GM19395 (cell line): ENCODE measurements at regions not wholly inside any gene's neighbourhood (a gene's known extent, or its start where the extent isn't known, plus 50 kb on each side); places are given as distances from the start of the nearest gene placed in this dataset.

Source experiments
- ATAC-seq: cut with Tn5 transposase; IDR thresholded peaks from one replicate; pipeline ENCODE4 v1.9.1; 2021; ENCODE audit warnings: mild to moderate bottlenecking, moderate library complexity; ENCODE audit not compliant: unreplicated experiment

DNA sequence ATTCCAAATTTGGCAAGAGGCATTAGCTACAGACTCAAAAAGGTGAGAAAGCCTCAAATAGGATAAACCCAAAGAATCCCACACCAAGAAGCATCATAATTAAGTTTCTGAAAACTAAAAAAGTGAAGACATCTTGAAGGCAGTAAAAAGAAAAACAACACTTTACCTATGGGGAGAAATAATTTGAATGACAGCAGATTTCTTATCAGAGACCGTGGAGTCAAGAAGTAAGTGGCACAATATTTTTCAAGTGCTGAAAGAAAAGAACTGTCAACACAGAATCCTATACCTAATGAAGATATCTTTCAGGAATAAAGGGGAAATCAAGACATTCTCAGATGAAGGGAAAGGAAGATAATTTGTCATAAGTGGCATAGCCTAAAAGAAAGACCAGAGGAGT is 193.3 kb upstream of the CHD6 start:
- no peak for ATAC-seq

DNA sequence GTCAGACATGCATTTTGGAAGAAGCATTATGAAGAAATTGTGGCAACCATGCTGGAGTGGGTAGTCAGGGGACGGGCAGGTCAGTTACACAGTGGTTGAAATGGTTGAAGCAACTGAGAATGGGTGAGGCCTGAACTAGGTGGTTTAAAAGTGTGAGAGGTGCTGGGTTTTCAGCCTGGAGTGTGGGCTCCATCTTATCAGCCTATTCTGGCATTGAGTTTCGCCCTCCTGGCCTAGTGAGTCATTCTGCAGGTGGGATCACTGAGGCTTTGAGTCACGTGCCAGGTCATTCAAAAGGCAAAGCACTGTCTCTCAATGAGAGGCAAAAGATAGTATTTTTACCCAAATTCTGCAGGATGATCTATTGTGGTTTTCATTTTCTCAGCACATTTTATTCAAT is 181.9 kb upstream of the CHD6 start:
- ATAC-seq, result no peak

DNA sequence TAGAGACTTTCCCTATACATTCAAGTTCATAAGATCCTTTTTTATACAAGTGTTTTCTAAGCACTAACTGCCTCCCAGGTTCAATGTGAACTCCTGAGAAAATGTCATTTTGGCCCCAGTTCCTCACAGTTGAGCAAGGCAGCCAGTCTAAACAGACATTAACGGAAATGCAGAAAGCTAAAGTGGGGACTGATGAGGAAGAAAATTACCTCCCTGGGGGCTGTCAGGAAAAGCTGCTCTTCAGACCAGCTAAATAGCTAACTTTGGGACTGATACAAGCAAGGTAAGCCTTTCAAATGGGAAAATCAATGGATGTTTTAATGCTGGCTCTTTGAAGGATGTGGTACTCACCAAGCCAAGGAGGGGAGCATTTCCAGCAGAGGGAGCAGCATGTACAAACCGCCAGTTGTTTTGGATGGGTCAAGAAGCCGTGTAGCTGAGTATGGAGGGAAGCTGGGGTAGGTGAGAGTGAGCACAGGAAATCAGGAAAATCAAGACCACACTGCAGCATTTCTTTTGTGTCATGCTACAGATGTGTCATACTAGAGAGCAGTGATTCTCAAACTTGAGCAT is 180.8 kb upstream of the CHD6 start:
- no peak for ATAC-seq

DNA sequence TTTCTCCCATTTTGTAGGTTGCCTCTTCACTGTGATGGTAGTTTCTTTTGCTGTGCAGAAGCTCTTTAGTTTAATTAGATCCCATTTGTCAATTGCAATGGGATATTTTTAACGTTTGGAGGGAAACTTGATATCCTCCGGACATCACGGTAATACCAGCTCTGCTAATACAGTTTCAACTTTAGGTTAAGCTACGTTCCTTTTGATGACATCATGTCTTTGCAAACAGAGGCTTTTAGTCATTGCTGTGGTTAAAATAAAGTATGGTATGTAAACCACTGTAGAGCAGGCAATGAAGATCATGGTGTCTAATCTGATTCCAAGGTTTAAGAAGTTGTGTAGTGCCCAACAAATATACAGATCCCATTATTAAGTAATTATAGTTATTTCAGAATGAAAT is 168.0 kb upstream of the CHD6 start:
- no peak for ATAC-seq

DNA sequence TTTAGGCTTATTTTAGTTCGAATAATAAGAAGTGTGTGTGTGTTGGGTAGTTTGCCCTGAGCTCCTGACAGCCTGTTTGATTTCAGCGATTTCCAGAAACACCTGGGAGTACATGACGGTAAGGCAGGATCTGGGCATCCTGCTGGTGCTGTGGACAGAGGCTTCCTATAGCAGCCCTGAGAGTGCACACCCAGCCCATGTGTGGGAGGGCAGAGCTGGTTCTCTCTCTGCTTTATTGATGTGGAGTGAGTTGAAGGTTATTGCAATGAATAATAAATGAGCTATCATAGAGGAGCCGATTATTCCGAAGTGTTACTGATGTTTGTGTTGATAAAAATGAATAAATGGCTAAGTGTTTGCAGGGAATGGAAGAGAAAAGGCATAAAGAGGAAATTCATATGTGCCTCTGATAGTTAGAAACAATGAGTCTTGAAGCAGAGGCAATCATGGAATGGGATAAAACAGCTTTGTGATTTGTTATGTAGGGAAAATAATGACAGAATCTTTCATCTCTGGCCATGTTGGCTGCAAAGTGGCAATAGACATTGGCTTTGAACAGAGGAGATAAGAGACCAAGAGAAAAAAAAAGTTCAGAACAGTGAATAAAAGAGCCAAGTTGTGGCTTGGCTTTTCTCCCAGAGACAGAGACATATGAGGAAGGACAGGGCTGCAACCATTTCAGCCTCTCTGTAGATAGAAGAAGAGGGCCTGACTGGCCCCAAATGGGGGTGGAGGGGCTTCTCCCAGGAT is 166.2 kb upstream of the CHD6 start:
- ATAC-seq, result no peak

DNA sequence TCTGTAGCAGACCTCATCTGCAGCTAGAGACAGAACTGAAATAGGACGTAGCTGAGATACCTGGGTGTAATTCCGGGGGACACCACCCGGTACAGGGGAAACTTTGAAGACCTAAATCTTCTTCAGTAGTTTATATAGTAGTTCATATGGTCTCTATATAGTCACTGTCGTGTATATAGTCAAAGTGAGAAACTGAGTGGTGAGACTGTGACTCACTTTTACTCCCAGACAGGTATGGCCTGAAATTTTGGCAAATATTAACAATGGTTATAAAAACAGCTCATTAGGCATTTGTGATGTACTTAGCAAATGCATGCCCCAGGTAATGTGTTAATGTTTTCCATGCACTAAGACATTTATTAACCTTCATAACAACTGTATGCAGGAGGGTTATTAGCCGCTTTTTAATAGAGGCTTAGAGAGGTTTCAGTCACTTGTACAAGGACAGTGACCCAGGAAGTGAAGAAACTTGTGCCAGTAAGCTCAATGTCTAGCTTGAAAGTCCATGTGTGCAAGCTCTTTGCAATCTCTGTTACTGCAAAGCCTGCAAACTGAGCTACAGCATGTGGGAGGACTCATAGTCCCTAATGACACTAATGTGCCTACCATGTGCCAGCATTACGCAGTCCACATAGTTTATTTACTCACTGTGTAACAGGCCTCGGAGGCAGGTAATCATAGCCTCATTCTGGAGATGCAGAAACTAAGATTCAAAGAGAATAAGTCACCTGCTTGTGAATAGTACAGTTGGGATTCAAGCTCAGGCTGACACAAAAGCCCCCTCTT is 165.4 kb upstream of the CHD6 start:
- ATAC-seq, result peak; percentile 70

DNA sequence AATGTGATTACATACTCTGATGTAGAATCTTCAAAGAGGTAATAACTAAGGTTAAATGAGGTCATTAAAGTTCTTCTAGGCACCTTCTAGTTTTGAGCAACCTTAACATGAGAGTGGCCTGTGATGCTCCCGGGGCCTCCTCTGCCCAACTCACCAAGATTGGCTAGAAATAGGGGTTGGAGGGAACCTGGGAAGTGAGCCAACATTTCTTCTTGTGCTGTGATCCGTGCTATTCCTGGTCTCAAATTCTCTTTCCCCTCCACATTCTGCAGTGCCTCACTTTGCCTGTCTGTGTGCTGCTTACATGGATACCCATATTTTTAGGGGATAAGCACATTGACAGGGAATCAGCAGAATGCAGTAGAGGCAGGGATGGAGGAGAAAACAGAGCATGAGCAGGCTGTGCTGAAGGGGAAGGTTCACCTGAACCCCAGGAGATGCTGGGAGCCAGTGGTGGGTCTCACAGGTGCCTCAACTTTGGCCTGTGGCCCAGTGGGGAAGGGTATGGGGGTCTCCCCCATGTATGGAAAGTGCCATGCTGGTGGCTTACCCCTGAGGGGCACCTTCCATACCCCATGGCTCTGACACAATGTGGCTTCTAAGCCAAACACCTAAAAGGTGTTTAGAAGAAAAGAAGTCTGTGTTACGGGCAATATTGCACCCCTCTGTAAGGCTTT is 164.7 kb upstream of the CHD6 start:
- ATAC-seq, result no peak

DNA sequence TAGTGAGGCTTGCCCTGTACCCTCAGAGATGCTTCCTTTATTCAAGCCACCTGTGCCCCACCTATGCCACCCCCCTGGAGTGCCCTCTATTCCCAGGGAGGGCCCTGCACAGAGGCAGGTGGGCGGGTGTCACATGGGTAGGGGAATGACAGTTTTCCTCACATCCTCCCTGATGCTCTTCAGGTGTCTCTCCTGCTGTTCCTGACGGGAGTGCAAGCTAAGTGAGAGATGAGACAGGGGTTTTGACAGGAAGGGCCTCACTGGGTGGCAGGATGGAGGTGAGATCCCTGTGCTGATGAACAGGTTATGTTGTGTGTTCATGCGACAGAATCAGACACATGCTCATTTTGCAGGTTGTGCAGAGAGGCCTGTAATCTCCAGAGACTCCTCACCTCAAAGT is 164.1 kb upstream of the CHD6 start:
- ATAC-seq, result no peak

DNA sequence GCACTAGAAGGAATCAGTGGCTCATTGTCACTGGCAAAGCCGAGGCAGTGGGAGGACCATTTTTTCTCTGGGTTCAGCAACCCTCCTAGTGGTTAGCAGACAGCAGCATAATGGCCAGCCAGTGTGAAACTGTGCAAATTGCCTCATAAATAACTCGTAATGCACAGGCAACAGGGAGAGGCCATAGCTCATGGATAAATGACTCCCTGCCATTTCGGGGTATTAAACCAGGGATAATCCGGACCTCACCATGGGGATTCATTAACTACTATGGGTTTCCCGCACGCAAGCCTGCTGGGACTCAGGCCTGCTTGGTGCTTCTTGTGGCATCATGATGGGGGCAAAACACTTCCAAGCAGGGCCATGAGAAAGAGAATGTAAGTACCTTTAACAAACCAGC is 158.2 kb upstream of the CHD6 start:
- no peak for ATAC-seq

DNA sequence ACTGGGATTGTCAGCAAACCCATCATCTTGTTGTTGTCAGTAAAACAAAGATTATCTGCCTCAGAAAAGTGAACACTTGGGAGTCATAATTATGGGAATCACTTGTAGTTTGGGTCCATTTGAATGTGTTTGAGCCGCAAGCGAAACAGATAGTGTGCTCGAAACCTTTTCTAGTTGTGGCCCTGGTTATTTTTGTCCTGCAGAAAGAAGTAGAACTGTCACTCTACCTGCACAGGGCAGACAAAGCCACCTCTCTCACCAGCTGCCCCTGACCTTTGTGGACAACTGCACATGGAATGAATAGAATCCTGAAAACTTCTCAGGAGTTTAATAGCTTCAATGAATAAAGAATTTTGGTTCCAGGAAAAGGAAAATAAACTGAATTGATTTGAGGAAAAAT is 156.1 kb upstream of the CHD6 start:
- no peak for ATAC-seq

DNA sequence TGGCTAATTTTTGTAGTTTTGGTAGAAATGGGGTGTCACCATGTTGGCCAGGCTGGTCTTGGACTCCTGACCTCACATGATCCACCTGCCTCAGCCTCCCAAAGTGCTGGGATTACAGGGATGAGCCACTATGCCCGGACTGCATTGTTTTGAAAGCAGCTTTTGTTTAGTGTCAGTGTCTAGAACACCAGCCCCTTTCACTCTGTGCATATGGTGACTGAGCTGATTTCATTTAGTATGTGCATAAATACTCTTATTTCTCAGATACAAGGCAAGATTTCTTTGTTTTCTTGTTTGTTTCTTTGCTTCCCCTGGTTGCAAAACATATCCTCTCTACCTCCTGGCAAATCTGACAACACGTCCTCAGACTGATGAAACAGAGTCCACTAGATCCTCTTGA is 152.8 kb upstream of the CHD6 start:
- no peak for ATAC-seq

DNA sequence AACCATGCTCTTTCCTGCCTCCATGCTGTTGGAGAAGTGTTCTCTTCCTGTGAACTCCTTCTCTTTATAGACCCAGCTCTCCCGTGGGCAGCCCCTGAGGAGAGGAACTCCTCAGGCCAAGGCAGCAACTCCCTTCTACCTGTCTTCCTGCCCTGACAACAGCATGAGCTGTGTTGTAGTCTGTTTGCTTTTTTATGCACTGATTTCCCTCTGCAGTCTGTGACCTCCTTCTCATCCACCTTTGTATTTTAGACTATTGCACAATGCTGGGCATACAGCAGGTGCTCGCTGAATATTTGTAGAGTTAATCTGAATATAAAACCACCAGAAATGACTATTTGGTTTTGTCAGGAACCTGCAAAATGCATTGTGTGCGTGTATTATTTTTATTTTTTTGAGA is 152.2 kb upstream of the CHD6 start:
- ATAC-seq, result no peak

DNA sequence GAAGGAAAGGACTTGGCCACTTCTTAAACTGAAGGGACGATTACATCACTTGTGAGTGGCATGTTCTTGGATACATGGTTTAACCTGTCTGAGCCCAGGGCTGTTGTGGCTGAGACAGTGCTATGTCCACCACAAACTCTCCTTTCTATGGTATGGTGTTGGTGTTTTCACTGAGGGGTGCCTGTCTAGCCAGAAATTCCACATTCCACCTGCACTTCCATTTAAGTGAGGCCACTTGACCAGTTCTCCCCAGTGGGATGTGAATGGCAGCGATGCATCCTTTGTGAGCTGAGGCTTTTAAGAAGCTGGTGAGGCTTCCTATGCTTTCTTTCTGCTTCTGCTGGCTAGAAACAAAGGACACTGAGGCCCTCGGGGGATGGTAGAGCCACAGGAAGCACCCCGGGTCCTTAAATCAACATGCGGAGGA is 151.4 kb upstream of the CHD6 start:
- ATAC-seq, result no peak

DNA sequence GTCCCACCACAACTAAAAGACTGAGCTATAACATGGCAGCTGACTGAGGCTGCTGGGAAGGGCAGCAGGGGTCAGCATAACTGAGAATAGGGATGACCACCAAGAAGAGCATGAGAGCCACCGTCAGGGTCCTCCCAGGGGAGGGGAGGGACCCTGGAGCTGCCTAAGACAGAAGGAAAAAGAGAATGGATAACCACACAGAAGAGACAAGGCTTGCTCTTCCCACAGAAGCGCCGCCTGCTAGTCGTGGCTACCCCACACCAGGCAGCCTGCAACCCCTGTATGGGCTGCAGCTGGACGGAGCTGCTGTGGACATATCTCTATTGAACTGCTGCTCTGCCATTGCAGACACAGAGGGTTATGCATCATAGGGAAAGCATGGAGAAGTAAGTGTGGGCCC is 132.0 kb upstream of the CHD6 start:
- no peak for ATAC-seq

DNA sequence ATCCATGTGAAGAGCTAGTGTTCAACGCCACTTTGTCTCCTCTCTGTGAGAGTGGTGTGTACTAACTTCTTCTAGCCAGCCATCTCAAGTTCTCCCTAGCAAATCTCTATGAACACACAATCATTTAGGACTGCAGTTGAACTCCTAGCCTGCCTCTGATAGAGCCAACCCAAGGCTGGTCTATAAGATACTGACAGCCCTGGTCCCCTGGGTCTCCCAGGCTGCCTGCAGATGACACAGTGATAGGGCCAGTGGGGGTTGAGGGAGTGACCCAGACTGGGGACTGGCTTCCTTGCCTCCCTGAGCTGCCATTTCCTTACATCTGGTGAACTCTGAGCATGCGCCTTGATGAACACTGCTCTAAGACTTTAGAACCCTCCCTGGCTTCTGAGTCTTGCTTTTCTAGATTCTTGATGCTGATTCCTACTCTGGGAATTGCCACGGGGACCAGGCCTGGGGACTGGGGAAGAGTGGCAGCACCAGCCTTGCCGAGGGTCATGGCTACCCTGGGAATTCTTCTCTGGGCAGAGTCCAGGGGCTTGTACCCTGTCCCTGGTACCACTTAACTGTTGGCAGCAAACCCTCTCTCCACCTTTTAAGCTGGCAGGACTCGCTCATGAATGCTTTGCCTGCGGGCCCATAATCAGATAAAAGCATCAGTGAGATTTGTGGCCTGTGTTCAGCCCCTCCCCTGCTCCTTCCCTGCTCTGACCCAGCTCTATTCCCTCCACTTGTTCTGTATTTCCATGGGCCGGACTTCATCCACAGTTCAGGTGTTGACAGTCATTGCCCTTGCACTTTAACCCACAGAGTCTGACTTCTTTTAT is 130.8 kb upstream of the CHD6 start:
- ATAC-seq, result no peak

DNA sequence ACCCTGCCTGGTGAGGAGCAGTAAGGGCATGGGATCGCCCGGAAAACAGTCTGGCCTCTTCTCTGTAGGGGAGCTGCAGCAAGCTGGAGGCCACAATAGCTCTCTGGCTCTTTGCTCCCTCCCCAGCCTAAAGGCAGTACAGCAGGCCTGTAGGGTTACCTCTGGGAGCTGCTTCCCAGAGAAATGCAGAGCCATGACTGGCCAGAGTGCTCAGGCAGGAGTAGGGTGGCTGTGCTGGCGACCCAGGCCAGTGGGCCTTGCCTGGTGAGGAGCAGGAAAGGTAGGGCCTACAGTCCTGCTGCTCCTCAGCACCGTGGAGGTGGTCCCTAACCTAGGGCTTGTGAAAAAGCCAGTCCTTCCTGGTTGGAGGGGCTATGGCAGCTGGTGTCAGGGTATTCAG is 129.9 kb upstream of the CHD6 start:
- no peak for ATAC-seq

DNA sequence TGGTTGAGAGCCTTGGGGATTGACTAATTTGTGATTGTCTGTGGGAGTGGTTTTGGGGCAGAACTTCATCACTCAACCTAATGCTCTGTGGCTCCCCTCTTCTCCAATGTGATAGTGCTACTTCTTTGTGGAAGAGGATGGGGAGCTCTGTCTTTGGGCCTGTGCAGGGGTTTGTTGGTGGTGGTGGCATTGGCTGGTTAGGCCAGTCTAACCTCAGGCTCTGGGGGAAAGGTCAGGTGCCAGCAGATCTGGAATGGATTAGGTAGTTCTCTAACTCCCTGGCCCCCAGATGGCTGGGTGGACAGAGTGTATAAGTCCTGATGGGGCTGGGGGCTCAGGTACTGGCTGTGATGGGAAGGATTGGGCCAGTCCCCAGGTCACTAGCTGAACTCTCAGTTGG is 129.0 kb upstream of the CHD6 start:
- no peak for ATAC-seq

DNA sequence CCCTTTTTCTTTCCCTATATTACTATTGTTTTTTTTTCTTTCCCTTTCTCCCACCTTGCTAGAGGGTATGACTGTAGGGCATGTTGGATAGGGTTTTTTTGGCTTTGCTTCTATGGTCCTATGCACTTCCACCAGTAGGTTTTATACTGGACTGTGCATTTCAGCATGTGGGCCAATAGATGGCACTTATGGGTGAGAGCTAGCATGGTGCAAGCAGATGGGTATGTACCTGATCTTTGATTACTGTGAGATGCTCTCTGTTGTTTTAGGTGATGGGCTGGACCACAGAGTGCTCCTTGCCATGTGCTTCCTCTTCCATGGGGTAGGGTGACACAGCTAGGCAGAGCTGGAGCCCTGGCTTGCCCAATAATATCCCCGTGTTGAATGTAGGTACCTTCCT is 128.5 kb upstream of the CHD6 start:
- no peak for ATAC-seq

DNA sequence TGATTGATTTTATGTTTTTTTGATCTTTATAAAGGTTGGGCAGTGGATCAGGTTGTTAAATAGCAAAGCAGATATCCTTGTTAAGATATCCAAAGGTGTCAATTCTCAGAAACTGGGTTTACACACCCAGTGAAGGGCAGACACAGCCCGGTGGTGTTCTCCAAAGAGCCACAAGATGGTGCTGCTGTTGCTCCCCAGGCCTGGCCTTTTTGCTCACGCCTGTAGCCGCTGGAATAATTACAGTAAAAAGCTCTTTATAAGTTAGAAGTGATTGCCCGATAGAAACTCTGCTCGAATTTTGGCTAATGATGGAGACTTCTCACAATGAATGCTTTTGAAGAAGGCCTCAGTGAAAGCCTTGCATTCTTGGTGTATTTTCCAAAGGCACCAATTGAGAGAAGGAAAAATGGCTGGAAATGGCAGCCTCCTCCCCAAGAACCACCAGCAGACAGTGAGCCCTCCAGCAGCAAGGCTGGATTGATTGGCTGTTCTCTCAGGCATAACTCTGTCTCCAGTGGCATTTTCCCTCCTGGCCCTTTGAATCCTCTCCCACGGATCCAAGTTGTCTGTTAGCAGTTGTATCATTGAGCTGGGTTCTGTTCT is 120.5 kb upstream of the CHD6 start:
- ATAC-seq, result peak; percentile 61

DNA sequence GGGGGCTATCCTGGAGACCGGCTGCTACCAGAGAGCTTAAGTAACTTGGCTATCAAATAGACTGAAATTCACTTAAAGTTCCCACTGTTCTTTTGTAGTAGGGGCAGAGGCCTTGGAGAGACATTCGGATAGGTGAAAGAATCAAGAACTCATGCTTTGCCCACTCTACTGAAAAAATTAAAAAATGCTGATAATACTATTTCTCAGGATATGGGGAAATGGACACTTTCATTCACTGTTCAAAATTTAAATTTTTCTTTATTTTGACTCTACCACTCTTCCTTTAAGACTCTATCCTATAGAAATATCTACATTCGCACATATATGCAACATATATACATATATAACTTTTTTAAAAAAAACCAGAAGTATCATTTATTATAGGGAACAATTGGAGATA is 117.8 kb upstream of the CHD6 start:
- ATAC-seq, result no peak
